Uterus (tissue), 3 donors: ENCODE measurements at regions not wholly inside any gene's neighbourhood (a gene's known extent, or its start where the extent isn't known, plus 50 kb on each side); places are given as distances from the start of the nearest gene placed in this dataset.

Experiments
- DNase-seq, 2 donors: peaks; one replicate each; pipeline ENCODE4 v3.0.0-alpha.2; 2019 to 2020
- H3K27ac ChIP-seq, 2 donors: fragments of 200-600 bp; sonication (generic); 1 replicate in 1 of 2; 2 replicates in 1 of 2; pipeline ENCODE4 v1.5.1; 2016 to 2018
- H3K27me3 ChIP-seq, 2 donors: fragments of 200-600 bp; sonication (generic); one replicate each; pipeline ENCODE4 v1.5.1; 2018 to 2019; ENCODE audit warnings: control low read depth in 1 of 2
- H3K36me3 ChIP-seq, 2 donors: fragments of 200-600 bp; sonication (generic); one replicate each; pipeline ENCODE4 v1.5.1; 2019; ENCODE audit warnings: control low read depth in 1 of 2
- H3K4me1 ChIP-seq, 2 donors: fragments of 200-600 bp; sonication (generic); one replicate each; pipeline ENCODE4 v1.5.1; 2018 to 2019; ENCODE audit warnings: control low read depth in 1 of 2
- H3K4me3 ChIP-seq, 2 donors: fragments of 200-600 bp; sonication (generic); 1 replicate in 1 of 2; 2 replicates in 1 of 2; pipeline ENCODE4 v1.5.1; 2018 to 2019; ENCODE audit warnings: mild to moderate bottlenecking in 1 of 2
- H3K9me3 ChIP-seq, 2 donors: fragments of 200-600 bp; sonication (generic); one replicate each; pipeline ENCODE4 v1.5.1; 2019; ENCODE audit warnings: control low read depth in 1 of 2
- CTCF ChIP-seq, 4 experiments: fragments of 200-600 bp in 2 of 4; fragments of 450-650 bp in 2 of 4; sonication (generic) in 2 of 4; IDR thresholded peaks; one replicate each; pipeline ENCODE4 v1.5.1; 2016 to 2019; ENCODE audit warnings: antibody characterized with exemption in 4 of 4, mild to moderate bottlenecking in 2 of 4, moderate library complexity in 1 of 4
- POLR2A ChIP-seq, 2 donors: fragments of 450-650 bp; IDR thresholded peaks; one replicate each; pipeline ENCODE4 v1.6.1; 2016; ENCODE audit warnings: antibody characterized with exemption in 2 of 2, mild to moderate bottlenecking in 1 of 2, moderate library complexity in 1 of 2
- intact Hi-C: fragments of 100-400 bp; cut with DNase I; formaldehyde crosslinking; loops from one replicate; pipeline ENCODE4 v1.15.1; 2023; ENCODE audit warnings: low total_unique reads
- donor health status: DM: yes; HTN: yes; CAD: no.

GRCh38 chr12:58143498-58143995 is 202.2 kb downstream of the ATP23 start:
- Histone ChIP-seq H3K27me3 (no peaks in the 10 kb centered on the region), H3K36me3 (no peaks in the 10 kb centered on the region), H3K4me1 (no peaks in the 10 kb centered on the region), H3K27ac (peak overlapping the region in 1 of 2 donors; percentile 21), H3K4me3 (no peak overlapping the region), H3K9me3 (no peaks in the 10 kb centered on the region)
- DNase-seq, result no peak
- intact Hi-C loops, result no loop called here
- TF ChIP-seq POLR2A (IDR thresholded peaks at IDR 0.05) (no peak), CTCF (IDR thresholded peaks at IDR 0.05) (no peak)

- Histone ChIP-seq H3K27ac (no peak overlapping the region), H3K27me3 (no peaks in the 10 kb centered on the region), H3K4me1 (no peaks in the 10 kb centered on the region), H3K4me3 (no peak overlapping the region), H3K36me3 (no peaks in the 10 kb centered on the region), H3K9me3 (no peaks in the 10 kb centered on the region)
- TF ChIP-seq POLR2A (IDR thresholded peaks at IDR 0.05) (no peak), CTCF (IDR thresholded peaks at IDR 0.05) (no peak)
- intact Hi-C loops, result no loop called here
- DNase-seq, result peak in 1 of 2 donors; percentile 18
These were observed 207.0 kb downstream of the ATP23 start for GRCh38 chr12:58148405-58148804.

- H3K4me1 ChIP-seq, result no peaks in the 10 kb centered on the region
- DNase-seq, result no peak
- no peak overlapping the region for H3K4me3 ChIP-seq
- H3K9me3 ChIP-seq, result no peaks in the 10 kb centered on the region
- intact Hi-C loops, result no loop called here
- H3K36me3 ChIP-seq, result no peaks in the 10 kb centered on the region
- H3K27ac ChIP-seq, result no peak overlapping the region
- TF ChIP-seq POLR2A (IDR thresholded peaks at IDR 0.05), result no peak
- H3K27me3 ChIP-seq, result no peaks in the 10 kb centered on the region
These were observed 207.6 kb downstream of the ATP23 start for GRCh38 chr12:58148976-58149375.

GRCh38 chr12:58154359-58154758 is 213.0 kb downstream of the ATP23 start:
- H3K36me3 ChIP-seq, result no peaks in the 10 kb centered on the region
- no peak for DNase-seq
- no peaks in the 10 kb centered on the region for H3K9me3 ChIP-seq
- no peaks in the 10 kb centered on the region for H3K4me1 ChIP-seq
- H3K27ac ChIP-seq, result no peak overlapping the region
- no peaks in the 10 kb centered on the region for H3K27me3 ChIP-seq
- H3K4me3 ChIP-seq, result no peak overlapping the region
- intact Hi-C loops, result no loop called here
- no peak for TF ChIP-seq CTCF (IDR thresholded peaks at IDR 0.05)
- TF ChIP-seq POLR2A (IDR thresholded peaks at IDR 0.05), result no peak

GRCh38 chr12:58156697-58157096 is 215.3 kb downstream of the ATP23 start:
- Histone ChIP-seq H3K4me1 (no peaks in the 10 kb centered on the region), H3K27me3 (no peaks in the 10 kb centered on the region), H3K27ac (no peak overlapping the region), H3K36me3 (no peaks in the 10 kb centered on the region), H3K4me3 (no peak overlapping the region), H3K9me3 (no peaks in the 10 kb centered on the region)
- TF ChIP-seq CTCF (IDR thresholded peaks at IDR 0.05) (no peak), POLR2A (IDR thresholded peaks at IDR 0.05) (no peak)
- intact Hi-C loops, result no loop called here
- DNase-seq, result no peak

GRCh38 chr12:58159941-58160340 is 218.6 kb downstream of the ATP23 start:
- intact Hi-C loops, result no loop called here
- no peaks in the 10 kb centered on the region for H3K4me1 ChIP-seq
- TF ChIP-seq POLR2A (IDR thresholded peaks at IDR 0.05) (no peak), CTCF (IDR thresholded peaks at IDR 0.05) (no peak)

More at GRCh38 chr12:58159941-58160340, 218.6 kb downstream of the ATP23 start:
- DNase-seq, result no peak
- Histone ChIP-seq H3K27me3 (no peaks in the 10 kb centered on the region), H3K4me3 (no peak overlapping the region), H3K36me3 (no peaks in the 10 kb centered on the region), H3K9me3 (no peaks in the 10 kb centered on the region), H3K27ac (no peak overlapping the region)
